ENCODE measurements at regions not wholly inside any gene's neighbourhood (a gene's known extent, or its start where the extent isn't known, plus 50 kb on each side); places are given as distances from the start of the nearest gene placed in this dataset.

GRCh38 chr20:22781869-22782268, 197.5 kb upstream of the FOXA2 start:
- H3K9me3 ChIP-seq (ENCODE audit: insufficient read depth, low read length): no peaks in the 10 kb centered on the region
- H3K4me3 ChIP-seq (ENCODE audit: insufficient read depth, low read length, poor library complexity, severe bottlenecking): no peak overlapping the region
- H3K36me3 ChIP-seq (ENCODE audit: low read length): no peaks in the 10 kb centered on the region
- H2AFZ ChIP-seq (ENCODE audit: low read depth, low read length, severe bottlenecking): no peak overlapping the region
- H3K27ac ChIP-seq (ENCODE audit: low read depth, low read length): no peak overlapping the region
- H3K79me2 ChIP-seq (ENCODE audit: insufficient read depth, low read length): no peaks in the 10 kb centered on the region
- H3K27me3 ChIP-seq (ENCODE audit: low read length): no peaks in the 10 kb centered on the region
- no peaks in the 10 kb centered on the region for H3F3A ChIP-seq (ENCODE audit: insufficient read depth)
- no peaks in the 10 kb centered on the region for H4K20me1 ChIP-seq (ENCODE audit: low read depth, low read length)
- TF ChIP-seq CTCF (IDR thresholded peaks at IDR 0.05; ENCODE audit: insufficient read depth, low read length, poor library complexity, severe bottlenecking): no peak
- no peak for TF ChIP-seq EZH2phosphoT487 (conservative IDR thresholded peaks at IDR 0.05; ENCODE audit: low read length)
- H3K9me2 ChIP-seq (replicated peaks; ENCODE audit: insufficient read depth, low read length): no peaks in the 10 kb centered on the region
- H3K4me2 ChIP-seq (ENCODE audit: low read depth, low read length, poor library complexity, severe bottlenecking): no peak overlapping the region
- H3K9ac ChIP-seq (ENCODE audit: low read length): no peak overlapping the region

- Histone ChIP-seq H3K4me3 (ENCODE audit: insufficient read depth, low read length, poor library complexity, severe bottlenecking) (no peak overlapping the region), H4K20me1 (ENCODE audit: low read depth, low read length) (no peaks in the 10 kb centered on the region), H3F3A (ENCODE audit: insufficient read depth) (no peaks in the 10 kb centered on the region), H3K9me2 (replicated peaks; ENCODE audit: insufficient read depth, low read length) (no peaks in the 10 kb centered on the region), H3K9me3 (ENCODE audit: insufficient read depth, low read length) (no peaks in the 10 kb centered on the region), H3K36me3 (ENCODE audit: low read length) (no peaks in the 10 kb centered on the region), H3K9ac (ENCODE audit: low read length) (no peak overlapping the region), H3K27me3 (ENCODE audit: low read length) (no peaks in the 10 kb centered on the region), H2AFZ (ENCODE audit: low read depth, low read length, severe bottlenecking) (no peak overlapping the region), H3K27ac (ENCODE audit: low read depth, low read length) (no peak overlapping the region), H3K4me2 (ENCODE audit: low read depth, low read length, poor library complexity, severe bottlenecking) (no peak overlapping the region), H3K79me2 (ENCODE audit: insufficient read depth, low read length) (no peaks in the 10 kb centered on the region)
- TF ChIP-seq EZH2phosphoT487 (conservative IDR thresholded peaks at IDR 0.05; ENCODE audit: low read length) (no peak), CTCF (IDR thresholded peaks at IDR 0.05; ENCODE audit: insufficient read depth, low read length, poor library complexity, severe bottlenecking) (no peak)
These were observed 205.3 kb upstream of the FOXA2 start for GRCh38 chr20:22789676-22790075.

GRCh38 chr20:22791396-22791795, 207.0 kb upstream of the FOXA2 start:
- H4K20me1 ChIP-seq (ENCODE audit: low read depth, low read length): no peaks in the 10 kb centered on the region
- H3F3A ChIP-seq (ENCODE audit: insufficient read depth): no peaks in the 10 kb centered on the region
- H3K9me2 ChIP-seq (replicated peaks; ENCODE audit: insufficient read depth, low read length): no peaks in the 10 kb centered on the region
- no peaks in the 10 kb centered on the region for H3K27me3 ChIP-seq (ENCODE audit: low read length)
- H3K79me2 ChIP-seq (ENCODE audit: insufficient read depth, low read length): no peaks in the 10 kb centered on the region
- no peak overlapping the region for H3K4me2 ChIP-seq (ENCODE audit: low read depth, low read length, poor library complexity, severe bottlenecking)
- no peaks in the 10 kb centered on the region for H3K9me3 ChIP-seq (ENCODE audit: insufficient read depth, low read length)
- H2AFZ ChIP-seq (ENCODE audit: low read depth, low read length, severe bottlenecking): no peak overlapping the region
- TF ChIP-seq EZH2phosphoT487 (conservative IDR thresholded peaks at IDR 0.05; ENCODE audit: low read length) (no peak), CTCF (IDR thresholded peaks at IDR 0.05; ENCODE audit: insufficient read depth, low read length, poor library complexity, severe bottlenecking) (no peak)
- H3K9ac ChIP-seq (ENCODE audit: low read length): no peak overlapping the region
- no peak overlapping the region for H3K27ac ChIP-seq (ENCODE audit: low read depth, low read length)
- no peak overlapping the region for H3K4me3 ChIP-seq (ENCODE audit: insufficient read depth, low read length, poor library complexity, severe bottlenecking)
- H3K36me3 ChIP-seq (ENCODE audit: low read length): no peaks in the 10 kb centered on the region

Measured in SU-DHL-6 (cell line).